Liver (tissue), 8 donors: ENCODE measurements at regions not wholly inside any gene's neighbourhood (a gene's known extent, or its start where the extent isn't known, plus 50 kb on each side); places are given as distances from the start of the nearest gene placed in this dataset.

Source experiments
- DNase-seq: peaks from one replicate; pipeline ENCODE4 v3.0.0-alpha.2; 2017; ENCODE audit warnings: low spot score
- H3K27ac ChIP-seq, 2 donors: one replicate each; pipeline ENCODE4 v1.7.0; 2013; ENCODE audit warnings: inconsistent platforms in 2 of 2, low read length in 2 of 2, control low read depth in 1 of 2, low read depth in 1 of 2, mild to moderate bottlenecking in 1 of 2
- H3K27me3 ChIP-seq, 4 donors: one replicate each; pipeline versions ENCODE4 v1.6.1 to v1.7.0; 2013; ENCODE audit warnings: low read length in 3 of 4, inconsistent platforms in 1 of 4, mild to moderate bottlenecking in 1 of 4, moderate library complexity in 1 of 4; ENCODE audit not compliant: control insufficient read depth in 4 of 4, insufficient read depth in 4 of 4
- H3K36me3 ChIP-seq, 4 donors: one replicate each; pipeline versions ENCODE4 v1.6.1 to v1.7.0; 2013; ENCODE audit warnings: low read length in 3 of 4, mild to moderate bottlenecking in 3 of 4, low read depth in 1 of 4, moderate library complexity in 1 of 4; ENCODE audit not compliant: control insufficient read depth in 4 of 4, insufficient read depth in 3 of 4
- H3K4me1 ChIP-seq, 4 donors: one replicate each; pipeline versions ENCODE4 v1.6.1 to v1.7.0; 2013; ENCODE audit warnings: low read length in 3 of 4, mild to moderate bottlenecking in 3 of 4, moderate library complexity in 1 of 4; ENCODE audit not compliant: control insufficient read depth in 4 of 4, insufficient read depth in 4 of 4
- H3K4me3 ChIP-seq, 3 donors: one replicate each; pipeline versions ENCODE4 v1.6.1 to v1.7.0; 2013; ENCODE audit warnings: low read length in 3 of 3, control low read depth in 1 of 3, low read depth in 1 of 3, mild to moderate bottlenecking in 1 of 3
- H3K9ac ChIP-seq, 2 donors: one replicate each; pipeline ENCODE4 v1.7.0; 2013; ENCODE audit warnings: low read length in 2 of 2, mild to moderate bottlenecking in 2 of 2, moderate library complexity in 2 of 2, control low read depth in 1 of 2, low read depth in 1 of 2
- H3K9me3 ChIP-seq, 4 donors: one replicate each; pipeline versions ENCODE4 v1.6.1 to v1.7.0; 2013; ENCODE audit warnings: low read length in 3 of 4; ENCODE audit not compliant: control insufficient read depth in 4 of 4
- ATF3 ChIP-seq: IDR thresholded peaks from 2 replicates; pipeline ENCODE4 v1.6.1; 2016; ENCODE audit warnings: antibody characterized with exemption
- CTCF ChIP-seq: fragments of 150-350 bp; IDR thresholded peaks from 2 replicates; pipeline ENCODE4 v1.5.1; 2017; ENCODE audit warnings: improper control_type of control experiment, low read depth, low read length; ENCODE audit not compliant: missing input control
- EGR1 ChIP-seq, 2 donors: IDR thresholded peaks; 2 replicates each; pipeline ENCODE4 v1.6.1; 2016 to 2018; ENCODE audit warnings: antibody characterized with exemption in 2 of 2, low read depth in 2 of 2
- FOXA1 ChIP-seq: IDR thresholded peaks from 2 replicates; pipeline ENCODE4 v1.6.1; 2016; ENCODE audit warnings: antibody characterized with exemption
- FOXA2 ChIP-seq: IDR thresholded peaks from 2 replicates; pipeline ENCODE4 v1.6.1; 2016; ENCODE audit warnings: antibody characterized with exemption
- GABPA ChIP-seq, 2 donors: IDR thresholded peaks in 1 of 2; conservative IDR thresholded peaks in 1 of 2; 2 replicates each; pipeline ENCODE4 v1.6.1; 2016; ENCODE audit warnings: antibody characterized with exemption in 2 of 2, mild to moderate bottlenecking in 1 of 2, moderate library complexity in 1 of 2
- HNF4A ChIP-seq, 2 donors: conservative IDR thresholded peaks; 2 replicates each; pipeline ENCODE4 v1.6.1; 2016; ENCODE audit warnings: antibody characterized with exemption in 2 of 2, mild to moderate bottlenecking in 2 of 2
- HNF4G ChIP-seq: IDR thresholded peaks from 2 replicates; pipeline ENCODE4 v1.6.1; 2016; ENCODE audit warnings: antibody characterized with exemption
- JUND ChIP-seq, 2 donors: IDR thresholded peaks; 2 replicates each; pipeline ENCODE4 v1.6.1; 2016; ENCODE audit warnings: antibody characterized with exemption in 2 of 2
- MAX ChIP-seq: IDR thresholded peaks from 2 replicates; pipeline ENCODE4 v1.6.1; 2016; ENCODE audit warnings: antibody characterized with exemption
- NR2F2 ChIP-seq: IDR thresholded peaks from 2 replicates; pipeline ENCODE4 v1.6.1; 2016; ENCODE audit warnings: antibody characterized with exemption
- RAD21 ChIP-seq, 2 donors: IDR thresholded peaks; 2 replicates each; pipeline ENCODE4 v1.6.1; 2016; ENCODE audit warnings: antibody characterized with exemption in 2 of 2, mild to moderate bottlenecking in 2 of 2
- REST ChIP-seq: IDR thresholded peaks from 2 replicates; pipeline ENCODE4 v1.6.1; 2016; ENCODE audit warnings: antibody characterized with exemption, mild to moderate bottlenecking
- RXRA ChIP-seq, 2 donors: IDR thresholded peaks; 2 replicates each; pipeline ENCODE4 v1.6.1; 2017 to 2018; ENCODE audit warnings: antibody characterized with exemption in 2 of 2, mild to moderate bottlenecking in 1 of 2
- SP1 ChIP-seq: IDR thresholded peaks from 2 replicates; pipeline ENCODE4 v1.6.1; 2018; ENCODE audit warnings: antibody characterized with exemption, mild to moderate bottlenecking
- TAF1 ChIP-seq: conservative IDR thresholded peaks from 2 replicates; pipeline ENCODE4 v1.6.1; 2016; ENCODE audit warnings: antibody characterized with exemption, mild to moderate bottlenecking
- YY1 ChIP-seq: IDR thresholded peaks from 2 replicates; pipeline ENCODE4 v1.6.1; 2016; ENCODE audit warnings: antibody characterized with exemption, mild to moderate bottlenecking
- whole genome bisulfite sequencing: extraction: QIAGEN DNeasy Blood & Tissue Kit; methylation state at CpG from one replicate; pipeline ENCODE4 v1.1.7; 2013; 5-methylcytosine and 5-hydroxymethylcytosine counted together
- TF ChIP-seq, protein P1 (sequence below): IDR thresholded peaks from 2 replicates; pipeline ENCODE4 v1.6.1; 2016; ENCODE audit warnings: antibody characterized with exemption
- donor health status: healthy.
- donor health status: healthy.
- donor health status: healthy.
- donor health status: healthy.
- donor health status: healthy.

DNA sequence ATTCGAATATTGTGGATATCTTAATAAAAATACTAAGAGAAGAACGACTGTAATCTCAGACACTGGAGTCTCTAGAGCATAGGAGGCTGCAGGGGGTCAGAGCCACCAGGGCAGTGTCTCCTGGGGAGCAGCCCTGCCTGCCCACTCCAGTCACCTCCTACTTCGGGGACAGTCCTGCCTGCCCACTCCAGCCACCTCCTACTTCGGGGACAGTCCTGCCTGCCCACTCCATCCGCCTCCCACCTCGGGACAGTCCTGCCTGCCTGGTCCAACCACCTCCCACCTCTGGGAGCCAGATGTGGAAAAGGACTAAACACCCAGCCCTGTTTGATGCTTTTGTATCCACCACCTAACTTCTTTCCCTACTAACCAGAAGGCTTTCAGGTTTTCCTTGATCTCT, 350.1 kb upstream of the SMIM21 start:
- Histone ChIP-seq H3K4me3 (no peak overlapping the region), H3K27me3 (peaks cover 0 to 10% (median 0%) of the 10 kb centered on the region in 4 donors), H3K27ac (no peak overlapping the region), H3K9me3 (no peaks in the 10 kb centered on the region), H3K36me3 (no peaks in the 10 kb centered on the region), H3K9ac (no peak overlapping the region), H3K4me1 (no peaks in the 10 kb centered on the region)
- 42% methylated on average over 6 of the region's 6 CpGs for WGBS
- no peak for DNase-seq
- TF ChIP-seq TAF1: no peak
- no peak for TF ChIP-seq NR2F2
- no peak for TF ChIP-seq GABPA (IDR thresholded peaks at IDR 0.05 in 1 of 2, conservative IDR thresholded peaks at IDR 0.05 in 1 of 2)
- no peak for TF ChIP-seq YY1
- no peak for TF ChIP-seq FOXA2
- TF ChIP-seq REST: no peak
- TF ChIP-seq SP1: no peak
- no peak for TF ChIP-seq RXRA (IDR thresholded peaks at IDR 0.05)
- no peak for TF ChIP-seq EGR1 (IDR thresholded peaks at IDR 0.05; ENCODE audit: low read depth in 2 of 2)
- no peak for TF ChIP-seq HNF4A (conservative IDR thresholded peaks at IDR 0.05)
- no peak for TF ChIP-seq RAD21 (IDR thresholded peaks at IDR 0.05)
- no peak for TF ChIP-seq JUND (IDR thresholded peaks at IDR 0.05)
- TF ChIP-seq CTCF: no peak
- TF ChIP-seq MAX: no peak
- TF ChIP-seq, protein P1, sequence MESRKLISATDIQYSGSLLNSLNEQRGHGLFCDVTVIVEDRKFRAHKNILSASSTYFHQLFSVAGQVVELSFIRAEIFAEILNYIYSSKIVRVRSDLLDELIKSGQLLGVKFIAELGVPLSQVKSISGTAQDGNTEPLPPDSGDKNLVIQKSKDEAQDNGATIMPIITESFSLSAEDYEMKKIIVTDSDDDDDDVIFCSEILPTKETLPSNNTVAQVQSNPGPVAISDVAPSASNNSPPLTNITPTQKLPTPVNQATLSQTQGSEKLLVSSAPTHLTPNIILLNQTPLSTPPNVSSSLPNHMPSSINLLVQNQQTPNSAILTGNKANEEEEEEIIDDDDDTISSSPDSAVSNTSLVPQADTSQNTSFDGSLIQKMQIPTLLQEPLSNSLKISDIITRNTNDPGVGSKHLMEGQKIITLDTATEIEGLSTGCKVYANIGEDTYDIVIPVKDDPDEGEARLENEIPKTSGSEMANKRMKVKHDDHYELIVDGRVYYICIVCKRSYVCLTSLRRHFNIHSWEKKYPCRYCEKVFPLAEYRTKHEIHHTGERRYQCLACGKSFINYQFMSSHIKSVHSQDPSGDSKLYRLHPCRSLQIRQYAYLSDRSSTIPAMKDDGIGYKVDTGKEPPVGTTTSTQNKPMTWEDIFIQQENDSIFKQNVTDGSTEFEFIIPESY: no peak
- no peak for TF ChIP-seq ATF3
- no peak for TF ChIP-seq FOXA1

- H3K36me3 ChIP-seq: no peaks in the 10 kb centered on the region
- WGBS: 20% methylated on average over 2 of the region's 2 CpGs
- H3K27me3 ChIP-seq: peaks cover 0 to 6% (median 0%) of the 10 kb centered on the region in 4 donors
- H3K4me3 ChIP-seq: no peak overlapping the region
- no peak for TF ChIP-seq RAD21 (IDR thresholded peaks at IDR 0.05)
- TF ChIP-seq HNF4G: no peak
- no peak for TF ChIP-seq EGR1 (IDR thresholded peaks at IDR 0.05; ENCODE audit: low read depth in 2 of 2)
- no peak for TF ChIP-seq TAF1
- no peak for TF ChIP-seq ATF3
- TF ChIP-seq FOXA1: no peak
- no peak for TF ChIP-seq NR2F2
- no peak for TF ChIP-seq FOXA2
- TF ChIP-seq RXRA (IDR thresholded peaks at IDR 0.05): no peak
- TF ChIP-seq, protein P1: no peak
- no peak for TF ChIP-seq SP1
- no peak for TF ChIP-seq CTCF
- no peak for TF ChIP-seq YY1
- no peak for DNase-seq
- H3K27ac ChIP-seq: no peak overlapping the region
- H3K4me1 ChIP-seq: no peaks in the 10 kb centered on the region
- no peaks in the 10 kb centered on the region for H3K9me3 ChIP-seq
- H3K9ac ChIP-seq: no peak overlapping the region
Observed at GRCh38 chr18:75775121-75775520, 347.6 kb upstream of the SMIM21 start.
